HG03039 (cell line): ENCODE measurements at regions not wholly inside any gene's neighbourhood (a gene's known extent, or its start where the extent isn't known, plus 50 kb on each side); places are given as distances from the start of the nearest gene placed in this dataset.

Experiments used
- ATAC-seq: cut with Tn5 transposase; IDR thresholded peaks from one replicate; pipeline ENCODE4 v1.9.1; 2021; ENCODE audit warnings: mild to moderate bottlenecking, moderate library complexity; ENCODE audit not compliant: unreplicated experiment

DNA sequence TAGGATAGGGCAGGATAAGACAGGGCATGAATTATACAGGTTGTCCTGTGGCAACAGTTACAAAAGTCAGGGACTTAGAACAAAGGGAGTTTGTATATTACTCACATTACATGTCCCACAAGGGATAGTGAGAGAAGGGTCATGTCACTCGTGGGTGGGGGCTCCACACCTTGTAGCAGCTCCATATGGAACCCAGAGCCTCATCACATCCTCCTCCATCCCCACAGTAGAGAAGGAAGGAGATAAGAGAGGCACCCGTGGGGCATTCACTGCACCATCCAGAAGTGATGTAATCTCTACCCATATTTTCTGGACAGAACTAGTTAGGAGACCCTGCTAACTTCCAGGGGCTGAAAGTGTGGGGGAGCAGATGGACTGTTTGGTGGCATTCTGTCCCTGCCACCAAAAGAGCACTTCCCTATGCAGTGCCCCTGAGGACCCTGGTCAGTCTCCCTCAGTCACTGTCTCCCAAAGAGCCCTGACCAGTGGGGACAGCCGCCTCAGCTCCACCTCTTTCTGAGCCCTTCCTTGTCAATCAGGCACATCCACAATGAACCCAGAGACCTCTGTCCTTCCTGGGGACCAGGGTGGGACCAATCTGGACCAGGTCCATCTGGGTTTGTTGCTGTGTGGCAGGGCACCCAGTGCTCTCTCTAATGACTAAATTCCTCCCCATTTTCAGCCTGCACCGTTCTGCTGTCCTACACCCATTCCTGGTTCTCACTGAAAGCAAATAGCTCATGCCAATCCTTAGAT, 154.8 kb upstream of the ETV3 start:
- ATAC-seq, result no peak

DNA sequence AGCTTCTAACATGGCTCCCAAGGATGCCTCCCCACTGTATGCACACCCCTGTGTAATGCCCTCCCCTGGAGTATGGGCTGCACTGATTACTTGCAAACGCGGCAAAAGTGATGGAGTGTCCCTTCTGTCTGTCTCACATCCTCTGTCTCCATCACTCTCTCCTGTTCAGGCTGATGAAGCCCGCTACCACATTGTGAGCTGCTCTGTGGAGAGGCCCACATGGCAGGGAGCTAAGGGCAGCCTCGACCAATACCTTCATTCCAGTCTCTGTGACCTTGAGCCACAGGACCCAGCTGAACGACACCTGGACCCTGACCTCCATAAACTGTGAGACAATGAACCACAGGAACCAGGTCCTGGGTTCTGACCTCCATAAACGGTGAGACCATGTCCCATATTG, 154.1 kb upstream of the ETV3 start:
- no peak for ATAC-seq

DNA sequence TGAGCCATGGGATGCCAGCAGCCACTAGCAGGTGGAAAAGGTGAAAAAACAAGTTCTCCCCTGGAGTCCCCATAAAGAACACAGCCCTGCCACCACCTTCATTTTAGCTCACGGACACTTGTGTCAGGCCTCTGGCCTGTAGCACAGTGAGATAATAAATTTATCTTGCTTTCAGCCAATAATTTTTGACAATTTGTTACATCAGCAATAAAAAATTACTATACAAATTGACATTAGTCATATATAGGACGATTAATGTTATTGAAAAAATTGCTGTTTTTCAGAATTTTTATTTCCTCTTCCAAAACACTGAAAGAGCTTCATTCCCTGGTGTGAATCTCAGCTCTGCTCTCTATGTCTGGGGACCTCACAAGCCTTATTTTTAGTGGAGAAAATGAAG, 152.9 kb upstream of the ETV3 start:
- no peak for ATAC-seq

DNA sequence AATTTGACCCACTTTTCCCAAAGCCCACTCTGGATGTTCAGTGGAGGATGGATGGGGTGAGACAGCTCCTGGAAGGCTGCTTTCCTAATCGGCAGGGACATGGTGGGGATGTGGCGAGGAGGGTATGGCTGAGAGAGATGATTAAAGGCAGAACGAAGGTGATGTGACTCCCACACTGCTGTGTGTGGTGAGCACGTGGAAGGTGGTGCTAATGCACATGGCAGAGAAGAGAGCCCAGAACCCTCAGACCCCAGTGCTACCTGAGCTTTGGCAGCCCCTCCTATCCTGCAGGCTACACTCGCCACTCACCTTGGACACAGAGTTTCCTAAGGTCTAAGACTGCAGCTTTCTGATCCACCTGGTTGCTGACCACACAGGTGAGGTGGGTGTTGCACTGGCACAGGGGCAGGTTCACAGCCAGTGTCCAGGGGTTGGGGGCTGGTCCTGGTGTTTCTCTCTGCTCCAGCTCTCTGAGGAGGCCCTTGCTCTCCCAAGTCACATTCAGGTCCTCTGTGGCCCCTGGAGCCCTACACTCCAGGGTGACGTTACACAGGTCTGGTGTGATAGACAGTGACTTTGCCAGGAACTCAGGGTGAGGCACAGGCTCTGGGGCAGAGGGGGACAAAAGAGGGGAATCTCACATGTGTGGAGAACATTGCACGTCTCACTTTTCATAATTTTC, 151.4 kb upstream of the ETV3 start:
- ATAC-seq, result no peak

DNA sequence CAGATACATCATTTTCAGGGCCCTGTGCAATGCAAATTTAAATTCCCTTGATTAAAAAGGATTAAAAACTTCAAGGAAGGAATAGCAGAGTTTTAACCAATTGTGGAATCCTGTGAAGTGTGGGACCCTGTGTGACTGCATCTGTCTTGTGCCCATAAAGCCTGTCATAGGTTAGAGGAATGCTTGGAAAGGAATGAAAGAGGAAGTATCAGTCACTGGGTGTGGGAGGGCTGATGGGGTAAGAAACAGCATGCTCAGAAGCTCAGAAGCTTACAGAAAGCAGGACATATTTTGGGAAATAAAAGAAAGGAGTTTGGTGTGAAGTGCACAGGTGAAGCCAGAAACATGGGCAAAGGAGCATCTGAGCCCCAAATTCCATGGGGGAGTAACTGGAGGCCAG, 150.8 kb upstream of the ETV3 start:
- ATAC-seq, result no peak

DNA sequence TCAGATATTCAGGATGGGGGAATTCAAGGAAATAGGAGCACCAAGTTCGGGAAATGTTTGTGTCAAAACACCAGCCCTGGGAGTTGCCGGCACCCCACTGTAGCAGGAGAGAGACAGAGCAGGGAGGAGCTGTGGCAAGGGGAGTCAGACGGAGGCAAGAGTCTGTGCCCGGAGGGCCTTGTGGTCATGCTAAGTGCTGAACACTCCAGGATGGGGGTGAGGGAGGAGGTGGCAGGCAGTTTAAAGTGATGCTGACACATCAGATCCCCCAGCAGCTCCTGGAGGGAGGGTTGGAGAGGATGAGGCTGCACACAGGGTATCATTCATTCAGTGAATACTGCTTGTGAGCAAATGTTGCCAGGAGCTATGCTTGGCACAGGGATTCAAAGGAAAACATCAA, 150.3 kb upstream of the ETV3 start:
- no peak for ATAC-seq

DNA sequence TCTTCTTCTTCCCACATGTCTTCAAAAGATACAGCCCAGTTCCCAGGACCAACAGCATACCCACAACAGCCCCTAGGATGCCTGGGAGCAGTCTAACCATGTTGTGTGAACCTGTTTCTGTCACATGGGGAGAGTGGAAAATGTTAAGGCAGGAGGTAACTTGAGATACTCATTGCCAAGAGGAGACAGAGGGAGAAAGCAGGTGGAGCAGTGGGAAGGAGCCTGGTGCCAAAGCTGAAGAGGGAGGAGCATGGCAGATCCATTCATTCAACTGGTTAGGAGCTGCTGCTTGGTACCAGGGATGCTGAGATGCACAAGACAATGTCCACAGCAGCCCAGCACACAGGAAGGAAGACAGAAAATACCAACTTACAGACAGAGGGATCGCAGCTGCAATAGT, 149.8 kb upstream of the ETV3 start:
- ATAC-seq, result no peak

DNA sequence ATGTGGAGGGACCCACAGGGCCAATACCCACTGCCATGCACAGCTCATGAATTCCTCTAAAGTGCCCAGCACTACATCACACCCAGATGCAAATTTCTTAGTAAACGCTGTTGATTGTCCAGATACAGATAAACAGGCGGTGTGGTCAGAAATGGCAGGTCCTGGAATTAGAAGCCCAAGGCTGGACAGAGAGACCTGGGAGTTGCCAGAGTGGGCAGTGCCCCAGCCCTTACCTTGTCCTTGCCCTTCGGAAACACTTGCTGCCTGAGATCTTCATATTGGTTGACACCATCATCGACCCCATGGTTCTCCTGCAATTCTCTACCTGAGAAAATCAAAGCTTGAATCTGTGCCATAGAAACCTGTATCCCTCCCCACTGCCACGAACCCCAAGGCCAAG, 149.3 kb upstream of the ETV3 start:
- ATAC-seq, result no peak

DNA sequence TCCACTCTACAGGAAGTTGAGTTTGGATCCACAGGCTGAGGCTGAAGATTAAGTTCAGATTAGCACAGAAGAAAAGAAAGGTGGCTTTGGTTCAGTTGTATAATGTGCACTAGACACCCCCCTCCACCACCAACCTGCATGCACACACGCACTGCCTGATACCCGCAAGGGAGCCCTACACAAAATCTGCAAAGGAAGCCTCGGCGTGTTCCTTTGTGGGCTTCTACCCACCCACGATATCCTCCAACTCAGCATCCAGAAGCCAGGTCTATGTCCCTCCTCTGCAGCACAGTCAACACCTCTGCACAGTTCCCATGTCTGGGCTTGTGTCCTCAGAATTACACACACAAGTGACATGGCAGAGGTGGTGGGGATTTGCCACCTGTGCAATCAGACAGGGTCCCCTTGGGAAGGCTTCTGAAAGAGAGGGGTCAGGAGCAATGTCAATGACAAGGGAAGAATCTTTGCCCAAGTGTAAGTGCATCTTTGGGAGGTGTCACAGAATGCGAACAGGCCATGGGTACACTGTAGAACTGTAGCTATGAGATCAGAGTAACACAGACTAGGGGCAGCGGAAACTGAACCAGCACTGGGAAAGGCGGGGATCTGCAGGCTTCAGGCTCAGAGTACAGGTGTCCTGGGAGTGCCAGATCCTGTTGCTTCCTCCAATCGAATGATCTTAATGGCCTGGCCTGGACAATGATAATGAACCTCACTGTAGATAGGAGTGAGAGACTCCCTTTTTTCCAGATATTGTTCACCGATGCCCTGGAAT, 148.6 kb upstream of the ETV3 start:
- no peak for ATAC-seq

DNA sequence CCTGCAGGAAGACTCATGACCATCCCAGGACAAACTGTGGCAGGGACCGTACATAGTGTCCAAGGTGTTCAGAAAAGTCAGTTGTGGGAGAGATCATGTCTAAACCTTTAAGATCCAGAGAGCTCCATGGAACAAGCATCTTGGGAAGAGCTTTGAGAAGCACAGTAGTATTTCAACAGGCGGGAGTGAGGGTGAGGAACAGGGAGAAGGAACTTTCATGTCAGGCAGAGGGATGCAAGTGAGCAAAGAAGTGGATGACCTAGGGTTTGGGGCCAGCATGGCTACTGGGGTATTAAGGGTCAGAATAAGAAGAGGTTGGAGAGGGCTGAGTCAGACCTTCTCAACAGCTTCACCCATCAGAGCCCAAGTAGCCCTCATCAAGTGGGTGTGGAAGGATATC, 147.9 kb upstream of the ETV3 start:
- ATAC-seq, result no peak

DNA sequence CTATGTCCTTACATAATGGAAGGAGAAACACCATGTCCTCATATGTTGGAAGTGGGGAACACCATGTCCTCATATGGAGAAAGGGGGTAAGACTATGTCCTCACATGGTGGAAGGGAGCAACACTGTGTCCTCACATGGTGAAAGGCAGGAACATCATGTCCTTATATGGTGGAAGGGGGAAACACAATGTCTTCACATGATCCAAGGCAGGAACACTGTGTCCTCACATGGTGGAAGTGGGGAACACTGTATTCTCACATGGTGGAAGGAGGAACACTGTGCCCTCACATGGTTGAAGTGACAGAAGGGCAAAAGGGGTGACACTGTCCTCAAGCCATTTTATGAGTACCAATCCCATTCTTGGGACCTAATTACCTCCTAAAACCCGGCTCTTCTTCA, 146.3 kb upstream of the ETV3 start:
- no peak for ATAC-seq

DNA sequence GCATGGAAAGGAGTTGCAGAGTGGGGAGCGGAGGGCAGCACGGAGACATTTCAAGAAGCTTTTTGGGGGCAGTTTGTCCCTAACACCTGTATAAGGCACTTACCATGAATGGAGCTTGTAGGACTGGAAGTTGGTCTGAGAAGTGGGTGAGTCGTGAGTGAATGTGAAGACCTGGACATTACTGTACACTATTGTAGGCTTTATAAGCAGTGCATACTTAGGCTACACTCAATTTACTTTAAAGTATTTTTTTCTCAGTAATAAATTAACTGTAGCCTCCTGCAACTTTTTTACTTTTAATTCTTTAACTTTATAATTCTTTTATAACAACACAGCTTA, 141.6 kb upstream of the ETV3 start:
- no peak for ATAC-seq

DNA sequence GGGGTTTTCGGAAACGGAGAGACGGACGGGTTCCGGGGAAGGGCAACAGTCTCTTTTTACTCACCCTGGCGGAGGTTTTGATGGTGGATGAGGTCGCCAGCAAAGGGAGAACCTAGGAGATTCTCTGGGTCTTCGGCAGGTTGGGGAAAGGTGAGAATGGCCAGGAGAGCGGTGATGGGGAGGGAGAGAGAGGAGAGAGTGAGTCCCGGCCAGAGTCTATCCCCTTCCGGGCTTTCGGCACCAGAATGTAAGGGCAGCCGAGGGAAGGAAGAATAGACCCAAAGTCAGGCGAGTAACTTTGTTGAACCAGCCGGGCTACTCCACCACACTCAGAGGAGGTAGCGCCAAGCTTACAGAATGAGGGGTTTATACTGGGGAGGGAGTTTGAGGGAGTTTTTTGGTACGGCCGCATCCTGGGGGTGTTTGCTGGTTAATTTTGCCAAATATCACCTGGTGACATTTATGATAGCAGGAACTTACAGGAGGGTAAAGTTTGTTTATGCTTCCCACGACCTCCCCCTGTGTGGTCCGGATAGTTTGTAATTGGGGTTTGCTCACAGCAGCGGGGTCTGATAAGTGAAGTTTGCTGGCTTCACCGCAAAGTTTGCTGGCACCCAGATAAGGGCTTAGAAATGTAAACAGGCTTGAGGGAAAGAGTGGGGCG, 141.1 kb upstream of the ETV3 start:
- ATAC-seq, result no peak

DNA sequence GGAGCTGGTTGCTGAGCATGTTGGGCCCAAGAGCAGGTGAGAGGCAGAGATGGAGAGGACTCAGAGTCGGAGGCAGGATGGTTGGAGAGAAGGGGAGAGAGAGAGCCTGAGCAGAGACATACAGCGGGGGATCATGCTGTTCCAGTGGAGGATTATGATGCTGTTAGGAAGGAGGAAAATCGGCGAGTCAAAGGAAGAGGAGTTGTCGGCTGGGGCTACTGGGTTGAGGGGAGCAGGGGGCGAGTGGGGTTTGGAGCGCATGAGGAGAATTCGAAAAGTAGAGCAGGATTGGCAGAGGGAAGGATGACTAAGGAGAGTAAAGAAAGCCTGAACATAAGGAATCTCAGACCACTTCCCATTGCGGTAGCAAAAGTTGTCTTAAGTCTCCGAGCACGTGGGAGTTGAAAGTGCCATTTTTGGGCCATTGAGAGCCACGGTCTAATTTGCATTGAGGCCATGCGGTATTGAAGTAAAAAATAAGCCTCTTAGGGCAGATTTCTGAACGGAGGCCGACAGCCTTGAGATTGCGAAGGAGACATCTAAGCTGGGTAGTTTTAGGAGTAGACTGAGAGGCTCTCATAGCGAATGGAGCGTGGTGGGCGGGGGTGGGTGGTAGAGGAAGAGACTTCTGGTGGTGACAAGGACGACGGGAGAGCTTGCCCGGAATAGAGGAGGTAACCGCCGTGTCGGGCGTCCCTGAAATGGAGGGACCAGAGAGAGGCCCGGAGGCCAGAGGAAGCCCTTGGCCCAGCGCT, 140.4 kb upstream of the ETV3 start:
- ATAC-seq, result no peak

DNA sequence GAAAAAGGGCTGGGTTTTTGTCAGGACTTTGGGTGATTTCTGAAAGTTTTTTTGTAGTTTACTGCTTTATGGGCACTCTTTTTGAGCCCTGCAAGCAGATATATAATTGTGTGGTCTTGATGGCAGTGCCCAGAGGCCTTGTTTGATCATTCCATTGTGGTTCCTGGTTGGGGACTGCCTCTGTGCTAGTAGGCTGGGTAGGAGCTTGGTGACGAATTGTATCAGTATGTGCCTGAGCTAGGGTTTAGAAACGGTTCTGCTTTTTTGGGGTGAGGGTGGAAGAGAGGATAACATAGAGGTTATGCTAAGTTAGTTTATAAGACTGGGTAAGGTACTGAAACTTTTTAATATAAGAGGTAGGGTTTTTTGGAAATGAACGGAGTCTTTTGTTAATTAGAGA, 139.7 kb upstream of the ETV3 start:
- ATAC-seq, result no peak

DNA sequence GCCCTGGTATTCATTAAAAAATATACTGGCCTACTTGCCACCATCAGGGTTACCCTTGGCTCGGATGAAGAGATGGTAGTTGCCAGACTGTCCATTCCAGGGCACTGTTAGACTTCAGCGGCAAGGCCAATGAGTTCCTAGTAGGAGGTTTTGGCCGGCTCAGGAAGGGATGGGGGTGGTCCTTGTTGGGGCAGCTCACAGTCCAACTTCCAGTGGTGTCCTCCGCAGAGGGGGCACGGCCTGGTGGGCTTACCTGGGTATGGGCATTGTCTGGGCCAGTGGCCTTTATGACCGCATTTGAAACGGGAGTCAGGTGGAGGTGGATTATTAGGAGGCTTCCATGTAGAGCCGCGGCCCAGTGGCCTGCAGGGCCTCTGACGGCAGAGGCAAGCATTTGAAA, 139.1 kb upstream of the ETV3 start:
- ATAC-seq, result no peak

DNA sequence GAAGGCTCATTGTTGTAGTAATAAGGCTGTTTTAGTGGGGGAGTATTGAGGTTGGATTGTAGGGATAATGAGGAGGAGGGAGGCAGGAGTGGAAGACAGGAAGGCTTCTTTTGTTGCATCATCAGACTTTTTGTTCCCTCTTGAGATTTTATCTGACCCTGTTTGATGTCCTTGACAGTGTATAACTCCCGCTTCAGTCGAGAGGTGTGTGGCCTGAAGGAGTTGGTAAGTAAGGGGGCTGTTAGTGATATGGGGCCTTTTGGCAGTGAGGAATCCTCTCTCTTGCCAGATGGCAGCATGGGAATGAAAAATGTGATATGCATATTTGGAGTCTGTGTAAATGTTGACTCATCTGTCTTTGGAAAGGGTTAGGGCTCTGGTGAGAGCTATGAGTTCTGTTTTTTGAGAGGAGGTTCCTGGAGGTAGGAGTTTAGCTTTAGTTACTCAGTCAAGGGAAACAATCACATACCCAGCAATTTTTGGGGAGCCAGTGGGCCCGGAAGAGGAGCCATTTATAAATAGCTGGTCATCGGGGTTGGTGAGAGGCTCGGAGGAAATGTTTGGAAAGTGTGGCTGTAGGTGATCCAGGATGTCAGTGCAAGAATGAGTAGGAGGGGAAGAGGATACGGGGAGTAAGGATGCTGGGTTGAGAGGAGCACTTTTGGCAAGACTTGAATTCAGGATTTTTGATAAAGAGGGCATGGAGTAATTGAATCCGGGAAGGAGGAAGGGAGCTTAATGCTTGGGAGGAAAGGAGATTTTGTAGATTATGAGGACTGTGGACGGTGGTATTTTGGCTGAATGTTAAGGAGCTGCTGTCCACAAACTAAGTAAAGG, 136.7 kb upstream of the ETV3 start:
- no peak for ATAC-seq

DNA sequence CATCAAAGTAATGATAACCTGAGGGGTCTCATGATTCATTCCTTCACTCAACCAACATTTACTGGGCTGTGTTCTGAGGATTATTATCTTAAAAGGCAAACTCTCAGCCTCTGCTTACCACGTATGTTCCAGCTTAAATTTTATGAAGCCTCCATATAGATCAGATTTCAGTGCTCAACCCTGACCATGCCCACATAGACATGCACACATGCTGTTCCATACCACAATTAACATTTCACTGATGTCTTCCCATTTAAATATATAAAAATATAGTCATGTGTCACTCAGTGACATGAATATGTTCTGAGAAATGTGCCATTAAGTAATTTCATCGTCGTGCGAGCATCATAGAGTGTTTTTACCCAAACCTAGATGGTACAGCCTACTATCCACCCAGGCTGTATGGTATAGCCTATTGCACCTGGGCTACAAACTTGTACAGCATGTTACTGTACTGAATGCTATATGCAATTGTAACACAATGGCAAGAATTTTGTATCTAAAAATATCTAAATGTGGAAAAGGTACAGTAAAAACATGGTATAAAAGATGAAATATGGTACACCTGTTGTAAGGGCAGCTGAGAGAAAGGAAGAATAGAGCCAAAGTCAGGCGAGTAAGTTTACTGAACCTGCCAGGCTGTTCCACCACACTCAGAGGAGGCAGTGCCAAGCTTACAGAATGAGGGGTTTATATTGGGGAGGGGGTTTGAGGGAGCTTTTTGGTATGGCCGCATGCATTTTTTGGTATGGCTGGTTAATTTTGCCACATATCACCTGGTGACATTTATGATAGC, 134.7 kb upstream of the ETV3 start:
- no peak for ATAC-seq

DNA sequence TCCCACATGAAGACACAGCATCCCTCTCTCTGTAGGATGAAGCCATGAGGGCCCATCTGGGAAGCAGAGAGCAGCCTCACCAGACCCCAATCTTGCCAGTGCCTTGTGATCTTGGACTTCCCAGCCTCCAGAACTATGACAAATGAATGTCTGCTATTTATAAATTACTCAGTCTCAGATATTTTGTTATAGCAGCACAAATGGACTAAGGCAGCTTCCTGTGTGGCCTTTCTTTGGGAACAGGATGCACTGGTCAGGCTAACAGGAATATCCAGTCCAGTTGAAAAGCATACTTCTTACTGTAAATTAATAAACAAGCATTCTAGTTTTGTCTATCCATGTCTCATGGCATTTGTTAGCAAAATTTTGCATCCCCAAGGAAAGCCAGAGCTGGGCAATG, 134.1 kb upstream of the ETV3 start:
- no peak for ATAC-seq
